Activated T-cell treated with anti-CD3 and anti-CD28 coated beads, Interleukin-2, amount 50 U/mL, for 24 hours (primary cell): ENCODE measurements at regions not wholly inside any gene's neighbourhood (a gene's known extent, or its start where the extent isn't known, plus 50 kb on each side); places are given as distances from the start of the nearest gene placed in this dataset.

Experiments used
- DNase-seq: peaks from one replicate; pipeline ENCODE4 v3.0.0-alpha.2; 2020
- H3K27ac Mint-ChIP-seq: 2 replicates; pipeline ENCODE4 v1.8.0; 2020; ENCODE audit warnings: mild to moderate bottlenecking, mixed read lengths
- H3K27me3 Mint-ChIP-seq: 2 replicates; pipeline ENCODE4 v1.8.0; 2020; ENCODE audit warnings: mixed read lengths
- H3K36me3 Mint-ChIP-seq: 2 replicates; pipeline ENCODE4 v1.8.0; 2020; ENCODE audit warnings: low read depth, mixed read lengths
- H3K4me1 Mint-ChIP-seq: 2 replicates; pipeline ENCODE4 v1.8.0; 2020; ENCODE audit warnings: low read depth, mixed read lengths
- H3K4me3 Mint-ChIP-seq: 2 replicates; pipeline ENCODE4 v1.8.0; 2020; ENCODE audit warnings: mild to moderate bottlenecking, moderate library complexity, mixed read lengths
- H3K9me3 Mint-ChIP-seq: 2 replicates; pipeline ENCODE4 v1.8.0; 2020; ENCODE audit warnings: mixed read lengths

DNA sequence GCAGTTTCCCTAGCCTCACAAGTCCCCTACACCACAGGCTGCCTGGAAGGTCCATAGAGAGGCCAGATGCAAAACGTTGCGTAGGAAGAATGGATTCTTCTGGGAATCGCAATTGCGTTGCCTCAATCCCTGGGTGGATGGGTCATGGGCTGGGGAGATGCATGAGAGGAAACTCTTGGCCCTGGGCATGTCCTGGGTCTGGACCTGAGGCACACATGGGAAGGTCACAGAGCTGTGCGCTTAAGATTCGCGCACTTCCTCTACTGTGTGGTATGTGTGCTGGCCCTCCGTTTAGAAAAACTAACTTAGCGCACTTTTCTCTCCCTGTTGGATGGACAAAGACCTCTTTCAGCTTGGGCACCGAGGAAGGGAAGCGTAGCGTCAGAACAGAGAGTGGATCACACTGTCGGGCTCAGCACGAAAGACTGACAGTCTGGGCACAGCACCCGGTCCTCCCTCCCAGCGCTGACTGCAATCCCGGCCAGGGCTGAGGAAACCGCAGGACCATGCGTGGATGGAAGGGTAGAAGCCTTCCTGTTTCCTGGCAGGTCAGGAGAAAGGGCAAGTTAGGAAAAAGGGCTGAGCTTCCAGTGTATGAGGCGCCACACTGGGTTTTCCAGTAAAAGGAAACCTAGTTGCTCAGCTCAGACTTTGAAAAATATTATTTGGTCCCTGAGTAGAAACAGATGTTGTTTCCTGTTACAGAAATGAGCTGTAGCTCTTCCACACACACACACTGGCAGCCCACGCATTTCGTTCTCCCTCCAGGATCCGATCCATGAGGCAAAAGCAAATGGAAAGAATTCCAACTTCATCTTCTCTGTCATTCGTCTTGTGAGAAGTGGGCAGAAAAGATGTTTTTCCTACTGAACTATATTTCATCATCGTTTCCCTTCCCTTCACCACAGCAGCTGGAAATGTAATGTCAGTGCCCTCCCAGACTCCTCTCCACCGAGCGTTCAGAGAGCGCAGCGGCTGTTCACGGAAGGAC lies 86.0 kb downstream of the ING1 start:
- Mint-ChIP-seq H3K27me3 (peaks cover 69% of the 10 kb centered on the region), H3K27ac (no peak overlapping the region), H3K9me3 (peaks cover 4% of the 10 kb centered on the region), H3K36me3 (no peaks in the 10 kb centered on the region), H3K4me1 (peaks cover 7% of the 10 kb centered on the region), H3K4me3 (no peak overlapping the region)
- no peak for DNase-seq

DNA sequence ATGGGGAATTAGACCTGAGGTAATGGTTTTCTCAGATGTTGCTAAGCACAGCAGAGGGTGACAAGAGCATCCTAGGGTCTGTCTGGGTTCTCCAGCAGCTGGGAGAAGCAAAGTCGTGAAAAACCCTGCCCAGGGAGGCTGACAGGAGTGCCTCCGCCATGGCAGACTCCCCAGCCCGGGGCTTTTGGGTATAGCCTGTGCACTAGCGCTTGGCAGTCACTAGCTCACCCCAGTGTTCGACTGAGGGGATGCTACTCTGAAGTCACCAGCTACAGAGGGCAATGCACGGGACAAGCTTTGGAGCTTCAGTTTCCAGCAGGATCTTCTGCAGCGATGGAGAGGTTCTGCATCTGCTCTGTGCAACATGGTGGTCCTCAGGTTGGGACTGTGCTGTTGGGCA lies 87.5 kb downstream of the ING1 start:
- Mint-ChIP-seq H3K4me1 (peaks cover 7% of the 10 kb centered on the region), H3K27me3 (peaks cover 78% of the 10 kb centered on the region), H3K9me3 (no peaks in the 10 kb centered on the region), H3K36me3 (no peaks in the 10 kb centered on the region), H3K4me3 (no peak overlapping the region), H3K27ac (no peak overlapping the region)
- no peak for DNase-seq

DNA sequence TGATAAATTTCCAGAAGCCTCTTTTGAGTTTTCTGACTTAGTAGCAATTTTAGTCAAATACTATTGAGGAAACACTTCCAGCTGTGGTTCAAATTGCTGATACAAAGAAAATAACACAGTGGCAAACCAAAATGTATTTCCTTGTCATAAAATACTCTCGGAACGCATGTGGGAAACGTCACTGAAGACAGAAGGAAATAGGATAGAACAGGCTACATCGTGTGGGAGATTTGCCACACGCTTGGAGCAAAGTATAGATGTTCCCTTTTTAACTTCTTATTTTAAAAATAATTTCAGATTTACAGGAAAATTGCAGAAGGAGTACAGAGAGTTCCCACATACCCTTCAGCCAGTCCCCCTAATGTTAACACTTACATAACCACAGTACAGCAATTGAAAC lies 88.8 kb downstream of the ING1 start:
- Mint-ChIP-seq H3K27ac (no peak overlapping the region), H3K4me1 (peaks cover 7% of the 10 kb centered on the region), H3K27me3 (peaks cover 70% of the 10 kb centered on the region), H3K9me3 (no peaks in the 10 kb centered on the region), H3K36me3 (no peaks in the 10 kb centered on the region), H3K4me3 (no peak overlapping the region)
- no peak for DNase-seq

DNA sequence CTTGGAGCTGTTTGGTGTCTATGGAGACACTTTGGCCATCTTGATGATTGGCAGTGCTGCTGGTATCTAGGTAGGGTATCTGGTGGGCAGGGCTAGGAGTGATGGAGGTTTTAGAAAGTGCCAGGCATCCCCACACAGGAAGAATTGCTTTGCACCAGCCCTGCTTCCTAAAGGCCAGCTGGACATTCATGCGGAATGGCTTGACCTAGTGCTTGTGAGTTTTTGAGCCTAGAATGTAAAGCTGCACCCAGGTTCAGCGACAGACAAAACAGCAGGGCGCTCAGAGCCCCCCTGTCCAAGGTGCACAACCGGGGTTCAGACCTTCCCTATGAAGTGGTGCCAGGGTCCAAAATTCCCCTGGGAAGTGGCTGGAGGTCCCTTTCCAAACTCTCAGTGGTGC lies 93.1 kb downstream of the ING1 start:
- H3K4me3 Mint-ChIP-seq, result no peak overlapping the region
- no peak for DNase-seq
- H3K36me3 Mint-ChIP-seq, result no peaks in the 10 kb centered on the region
- peaks cover 3% of the 10 kb centered on the region for H3K4me1 Mint-ChIP-seq
- H3K27me3 Mint-ChIP-seq, result peaks cover 58% of the 10 kb centered on the region
- no peak overlapping the region for H3K27ac Mint-ChIP-seq
- H3K9me3 Mint-ChIP-seq, result no peaks in the 10 kb centered on the region

DNA sequence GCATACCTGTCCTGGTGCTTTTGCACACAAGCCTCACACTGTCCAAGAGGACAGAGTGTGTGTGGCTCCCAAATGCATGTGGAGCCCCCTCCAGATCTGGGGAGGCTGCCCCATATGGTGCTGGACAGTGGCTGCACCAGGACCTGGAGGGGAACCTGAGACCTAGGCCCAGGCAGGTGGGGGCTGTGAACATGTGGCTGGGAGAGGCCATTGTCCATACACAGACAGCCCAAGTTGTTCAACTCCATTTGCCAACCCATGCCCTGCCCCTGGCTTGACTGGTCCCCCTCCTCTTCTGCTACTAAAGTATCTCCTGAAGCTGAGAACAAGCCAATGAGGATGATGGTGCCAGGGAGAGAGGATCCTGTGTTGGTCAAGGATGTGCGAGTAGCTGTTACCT lies 94.0 kb downstream of the ING1 start:
- Mint-ChIP-seq H3K27ac (no peak overlapping the region), H3K9me3 (no peaks in the 10 kb centered on the region), H3K36me3 (no peaks in the 10 kb centered on the region), H3K27me3 (peaks cover 58% of the 10 kb centered on the region), H3K4me1 (peaks cover 10% of the 10 kb centered on the region), H3K4me3 (no peak overlapping the region)
- DNase-seq, result no peak

DNA sequence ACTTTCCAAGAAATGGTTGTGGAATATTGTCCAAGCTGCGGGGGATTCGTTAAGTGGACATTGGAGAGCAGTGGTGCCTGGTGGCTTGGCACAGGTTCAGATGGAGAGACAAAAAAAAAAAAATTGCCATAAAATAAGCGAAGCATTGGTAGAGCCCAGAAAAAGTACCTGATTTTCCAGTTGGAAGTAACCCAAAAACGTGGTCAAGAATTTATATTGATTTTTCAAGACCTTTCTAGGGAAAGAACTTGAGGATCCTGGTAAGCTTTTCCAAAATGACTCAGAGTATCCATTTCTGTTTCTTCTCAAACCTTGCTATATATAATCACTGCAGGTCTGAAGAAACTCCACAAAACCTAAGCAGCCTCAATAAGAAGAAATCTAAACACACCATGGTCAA lies 94.6 kb downstream of the ING1 start:
- Mint-ChIP-seq H3K4me3 (no peak overlapping the region), H3K27me3 (peaks cover 56% of the 10 kb centered on the region), H3K9me3 (no peaks in the 10 kb centered on the region), H3K36me3 (no peaks in the 10 kb centered on the region), H3K27ac (no peak overlapping the region), H3K4me1 (peaks cover 10% of the 10 kb centered on the region)
- DNase-seq, result no peak

DNA sequence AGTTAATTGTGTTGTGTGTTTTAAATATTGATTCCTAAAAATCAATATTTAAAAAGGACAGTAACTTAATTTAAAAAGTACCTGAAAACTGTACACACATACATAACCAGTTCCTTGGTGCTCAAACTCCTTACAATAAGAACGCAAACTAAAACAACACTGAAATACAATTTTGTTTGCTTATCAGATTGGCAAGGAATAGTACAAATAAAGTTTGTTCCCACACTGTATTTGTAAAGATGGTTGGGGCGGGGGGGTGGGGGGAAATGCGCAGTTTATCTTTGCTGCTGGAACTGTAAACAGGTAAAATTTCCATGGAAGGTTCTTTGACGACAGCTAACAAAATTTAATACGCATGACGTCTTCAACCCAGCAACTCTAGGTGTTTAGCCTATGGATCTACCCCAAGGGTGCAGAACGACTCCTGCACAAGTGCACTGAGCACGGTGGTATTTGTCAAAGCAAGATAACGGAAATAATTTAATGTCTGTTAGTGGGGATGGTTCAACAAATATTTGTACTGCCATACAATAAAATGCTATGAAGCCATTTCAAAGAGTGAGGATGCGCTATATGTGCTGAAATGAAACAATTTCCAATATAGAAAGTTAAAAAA lies 96.5 kb downstream of the ING1 start:
- H3K27ac Mint-ChIP-seq, result no peak overlapping the region
- peaks cover 56% of the 10 kb centered on the region for H3K27me3 Mint-ChIP-seq
- no peaks in the 10 kb centered on the region for H3K36me3 Mint-ChIP-seq
- H3K4me3 Mint-ChIP-seq, result no peak overlapping the region
- DNase-seq, result no peak
- no peaks in the 10 kb centered on the region for H3K9me3 Mint-ChIP-seq
- H3K4me1 Mint-ChIP-seq, result peaks cover 10% of the 10 kb centered on the region

DNA sequence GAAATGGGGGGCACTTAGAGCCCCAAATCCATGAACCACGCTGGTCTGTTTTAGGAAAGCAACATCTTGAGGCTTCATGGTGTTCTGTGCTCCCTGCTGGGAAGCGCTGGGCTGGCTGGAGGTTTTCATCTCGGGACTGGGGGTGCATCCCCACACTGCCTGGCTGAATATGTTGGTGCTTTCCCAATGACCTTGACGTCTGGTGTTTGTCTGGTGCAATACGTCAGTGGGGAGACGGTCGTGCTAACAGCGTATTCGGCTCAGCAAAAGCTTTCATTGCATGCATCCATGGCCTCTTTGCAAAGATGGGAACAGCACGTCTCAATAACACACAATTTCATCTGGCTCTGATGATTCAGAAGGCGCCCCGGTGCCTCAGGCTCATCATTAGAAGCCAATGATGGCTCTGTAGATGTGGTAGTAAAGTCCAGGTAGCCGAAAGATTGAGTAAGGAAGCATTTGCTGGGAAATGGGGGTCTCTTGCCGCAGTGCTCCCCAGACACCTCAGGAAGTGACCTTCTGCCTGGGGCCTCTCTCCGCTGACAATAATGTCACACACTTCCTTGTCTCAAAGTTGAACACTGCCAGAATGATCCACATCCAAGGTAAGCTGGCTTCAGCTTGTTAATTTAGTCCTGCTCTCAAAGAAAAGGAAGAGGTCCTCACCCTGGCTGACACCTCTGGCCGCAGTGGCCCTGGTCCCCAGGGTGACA lies 97.7 kb downstream of the ING1 start:
- no peak overlapping the region for H3K27ac Mint-ChIP-seq
- no peaks in the 10 kb centered on the region for H3K9me3 Mint-ChIP-seq
- DNase-seq, result no peak
- no peak overlapping the region for H3K4me3 Mint-ChIP-seq
- peaks cover 10% of the 10 kb centered on the region for H3K4me1 Mint-ChIP-seq
- H3K36me3 Mint-ChIP-seq, result no peaks in the 10 kb centered on the region
- peaks cover 48% of the 10 kb centered on the region for H3K27me3 Mint-ChIP-seq

DNA sequence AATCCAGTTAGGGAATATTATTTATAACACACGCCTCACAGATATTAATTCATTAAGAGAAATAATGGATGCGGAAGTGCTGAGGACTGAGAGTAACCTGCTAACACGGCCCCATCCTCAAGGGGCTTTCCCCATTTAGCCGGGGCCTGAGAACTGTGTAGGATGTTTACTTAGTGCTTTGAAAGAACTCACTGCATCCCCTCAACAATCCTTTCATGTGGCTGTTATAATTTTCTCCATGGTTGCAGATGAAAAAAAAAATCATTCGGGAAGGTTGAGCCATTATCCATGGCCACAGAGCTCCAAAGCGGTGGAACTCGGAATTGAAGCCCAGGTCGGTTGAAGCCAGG lies 98.2 kb downstream of the ING1 start:
- Mint-ChIP-seq H3K4me3 (no peak overlapping the region), H3K4me1 (peaks cover 10% of the 10 kb centered on the region), H3K36me3 (no peaks in the 10 kb centered on the region), H3K27ac (no peak overlapping the region), H3K27me3 (peaks cover 46% of the 10 kb centered on the region), H3K9me3 (no peaks in the 10 kb centered on the region)
- DNase-seq, result no peak

DNA sequence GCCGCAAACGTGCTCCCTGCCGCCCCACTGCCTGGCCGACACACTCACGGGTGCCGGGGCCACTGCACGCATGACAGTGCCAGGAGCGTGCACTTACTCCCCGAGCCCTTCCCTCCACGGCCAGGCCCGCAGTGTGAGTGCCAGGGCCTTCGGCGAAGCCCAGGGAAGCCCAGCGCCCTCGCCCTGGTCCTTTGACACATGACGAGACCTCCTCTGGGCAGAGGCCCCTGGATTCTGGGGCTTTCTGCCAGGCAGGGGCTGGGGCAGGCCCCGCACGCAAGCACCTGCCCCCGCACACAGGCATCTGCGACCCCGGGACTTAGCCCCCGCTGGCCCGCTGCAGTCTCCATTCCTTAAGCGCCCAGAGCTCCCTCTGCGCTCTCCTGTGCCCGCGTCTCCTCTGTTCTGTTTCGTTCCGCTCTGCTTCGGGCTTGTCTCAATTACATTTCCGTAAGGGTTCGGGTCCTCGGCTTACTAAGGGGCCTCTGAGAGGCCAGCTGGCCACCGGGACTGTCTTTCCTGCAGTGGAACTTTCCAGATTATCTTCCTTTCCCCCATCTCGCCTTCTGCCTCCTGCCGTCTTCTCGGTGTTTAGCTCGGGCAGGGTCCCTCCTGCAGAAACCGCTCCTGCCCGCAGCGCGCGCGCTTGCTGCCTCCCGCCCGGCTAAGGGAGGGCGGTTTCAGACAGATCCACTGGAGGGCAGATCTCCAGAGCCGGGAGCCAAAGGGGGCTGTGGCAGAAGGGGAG lies 98.8 kb downstream of the ING1 start:
- H3K4me1 Mint-ChIP-seq, result peaks cover 10% of the 10 kb centered on the region
- no peaks in the 10 kb centered on the region for H3K9me3 Mint-ChIP-seq
- H3K4me3 Mint-ChIP-seq, result peak overlapping the region; percentile 39
- H3K27ac Mint-ChIP-seq, result no peak overlapping the region
- H3K36me3 Mint-ChIP-seq, result no peaks in the 10 kb centered on the region
- peaks cover 46% of the 10 kb centered on the region for H3K27me3 Mint-ChIP-seq
- DNase-seq, result peak; percentile 41

DNA sequence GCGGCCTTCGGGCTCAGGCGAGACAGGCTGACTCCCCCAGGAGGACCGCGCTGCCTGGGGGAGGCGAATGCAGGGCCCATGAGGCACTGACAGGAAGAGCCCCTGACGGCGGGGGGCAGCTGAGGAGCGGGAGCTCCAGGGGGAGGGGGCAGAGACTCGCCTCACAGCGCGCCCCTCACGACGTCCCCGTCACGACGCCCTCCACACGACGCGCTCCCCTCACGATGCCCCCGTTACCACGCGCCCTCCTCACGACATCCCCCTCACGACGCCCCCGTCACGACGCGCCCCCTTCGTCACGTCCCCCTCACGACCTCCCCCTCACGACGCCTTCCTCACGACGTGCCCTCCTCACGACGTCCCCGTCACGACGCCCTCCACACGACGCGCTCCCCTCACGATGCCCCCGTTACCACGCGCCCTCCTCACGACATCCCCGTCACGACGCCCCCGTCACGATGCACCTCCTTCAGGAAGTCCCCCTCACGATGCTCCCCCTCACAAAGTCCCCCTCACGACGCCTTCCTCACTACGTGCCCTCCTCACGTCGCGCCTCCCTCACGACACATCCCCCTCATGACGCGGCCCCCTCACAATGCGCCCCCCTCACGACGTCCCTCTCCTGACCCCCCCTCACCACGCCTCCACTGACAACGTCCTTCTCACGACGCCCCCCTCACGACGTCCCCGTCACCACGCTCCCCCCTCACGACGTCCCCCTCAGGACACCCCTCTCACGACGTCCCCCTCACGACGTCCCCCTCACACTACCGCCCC lies 99.6 kb downstream of the ING1 start:
- peaks cover 42% of the 10 kb centered on the region for H3K27me3 Mint-ChIP-seq

DNA sequence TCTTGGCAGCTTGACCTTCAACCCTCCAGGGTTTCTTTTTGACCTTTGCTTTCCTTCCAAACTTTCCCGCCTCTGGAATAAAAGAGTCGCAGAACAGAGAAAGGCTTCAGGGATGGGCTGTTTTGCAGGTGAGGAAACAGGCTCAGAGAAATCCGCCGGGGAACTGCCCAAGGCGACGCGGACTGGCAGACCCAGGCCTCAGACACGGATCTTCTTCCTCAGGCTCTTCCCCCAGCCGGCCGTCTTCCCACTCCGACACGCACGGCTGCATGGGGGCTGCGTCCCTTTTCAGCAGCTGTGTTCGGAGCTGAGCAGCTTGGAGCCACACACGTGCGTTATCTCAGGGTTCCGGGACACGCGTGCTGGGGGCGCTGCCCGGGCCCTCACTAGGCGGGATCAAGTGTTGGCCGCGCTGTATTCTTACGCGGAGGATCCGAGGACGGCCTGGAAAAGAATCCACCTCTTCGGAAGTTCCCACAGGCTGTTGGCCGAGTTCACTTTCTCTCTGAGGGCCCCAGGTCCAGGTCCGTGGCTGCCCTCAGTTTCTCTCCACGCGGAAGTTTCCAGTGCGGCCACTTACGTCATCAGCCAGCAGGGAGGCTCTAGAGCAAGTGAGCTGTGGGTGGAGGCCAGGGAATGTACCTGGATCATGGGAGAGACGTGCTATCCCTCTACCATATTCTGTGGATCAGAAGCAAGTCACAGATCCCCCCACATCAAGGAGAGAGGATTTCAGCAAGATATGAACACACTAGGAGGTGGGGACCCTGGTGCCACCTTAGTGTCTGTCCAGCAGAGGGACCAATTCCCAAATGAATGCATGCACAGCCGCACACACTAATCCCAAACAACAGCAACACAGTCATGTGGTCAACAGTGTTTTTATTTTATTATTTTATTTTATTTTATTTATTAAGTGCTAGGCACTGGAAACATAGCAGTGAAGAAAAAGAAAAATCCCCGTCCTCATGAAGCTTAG lies 100.4 kb downstream of the ING1 start:
- H3K4me3 Mint-ChIP-seq, result no peak overlapping the region
- peaks cover 10% of the 10 kb centered on the region for H3K4me1 Mint-ChIP-seq
- H3K9me3 Mint-ChIP-seq, result no peaks in the 10 kb centered on the region
- DNase-seq, result no peak
- H3K36me3 Mint-ChIP-seq, result no peaks in the 10 kb centered on the region
- H3K27me3 Mint-ChIP-seq, result peaks cover 36% of the 10 kb centered on the region
- no peak overlapping the region for H3K27ac Mint-ChIP-seq

More for the DNA sequence above, 99.6 kb downstream of the ING1 start:
- DNase-seq, result no peak
- Mint-ChIP-seq H3K36me3 (no peaks in the 10 kb centered on the region), H3K4me3 (no peak overlapping the region), H3K9me3 (no peaks in the 10 kb centered on the region), H3K4me1 (peaks cover 10% of the 10 kb centered on the region), H3K27ac (no peak overlapping the region)
